Breast epithelium (tissue), 3 donors: ENCODE measurements at regions not wholly inside any gene's neighbourhood (a gene's known extent, or its start where the extent isn't known, plus 50 kb on each side); places are given as distances from the start of the nearest gene placed in this dataset.

ENCODE experiments used
- CTCF ChIP-seq, 3 donors: fragments of 450-650 bp; IDR thresholded peaks; one replicate each; pipeline ENCODE4 v1.5.1; 2016 to 2017; ENCODE audit warnings: antibody characterized with exemption in 3 of 3, mild to moderate bottlenecking in 3 of 3, moderate library complexity in 3 of 3
- POLR2A ChIP-seq: fragments of 450-650 bp; IDR thresholded peaks from one replicate; pipeline ENCODE4 v1.6.1; 2016; ENCODE audit warnings: antibody characterized with exemption, mild to moderate bottlenecking, moderate library complexity
- POLR2AphosphoS5 ChIP-seq, 3 donors: sonication (generic); formaldehyde crosslinking; IDR thresholded peaks; one replicate each; pipeline ENCODE4 v1.6.1; 2017; ENCODE audit warnings: antibody characterized with exemption in 3 of 3

DNA sequence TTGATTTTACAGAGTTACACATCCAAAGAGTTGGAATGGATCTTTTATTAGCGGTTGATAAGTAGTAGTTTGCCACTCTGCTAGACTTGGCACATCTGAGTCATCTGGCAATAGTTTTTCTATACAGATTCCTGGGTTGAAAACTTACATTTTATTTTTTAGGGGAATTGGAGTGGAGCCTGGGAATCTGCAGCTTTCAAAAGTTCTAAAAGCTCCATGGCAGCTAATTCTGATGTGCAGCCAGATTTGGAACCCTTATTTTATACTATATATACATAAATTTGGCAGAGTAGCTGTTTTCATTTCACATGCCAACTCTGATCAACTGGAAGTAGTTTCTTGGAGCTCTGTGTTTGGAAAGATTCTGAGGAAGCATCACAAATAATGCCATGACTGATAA is 715.5 kb downstream of the TLR4 start:
- no peak for TF ChIP-seq POLR2A
- no peak for TF ChIP-seq CTCF (IDR thresholded peaks at IDR 0.05)
- no peak for TF ChIP-seq POLR2AphosphoS5 (IDR thresholded peaks at IDR 0.05)
